PC-3 (cell line): ENCODE measurements at regions not wholly inside any gene's neighbourhood (a gene's known extent, or its start where the extent isn't known, plus 50 kb on each side); places are given as distances from the start of the nearest gene placed in this dataset.

Experiments used
- ATAC-seq: fragments of 200-7000 bp; cut with Tn5 transposase; 2 replicates; pipeline ENCODE4 v1.9.1; 2020; ENCODE audit warnings: mild to moderate bottlenecking, moderate library complexity
- BruUV-seq: library from RNA; stranded (reverse); fragments of 400-500 nt; replicated peaks from 2 replicates; lab custom pipeline; 2021; lab: Mats Ljungman, UMichigan
- CTCF ChIA-PET: fragments of 300-600 bp; sonication (Branson Sonifier 250); formaldehyde crosslinking; loops from one replicate; lab custom pipeline; 2022; ENCODE audit warnings: antibody characterized with exemption; lab: Charles Lee
- POLR2A ChIA-PET: fragments of 300-600 bp; sonication (Branson Sonifier 250); formaldehyde crosslinking; loops from one replicate; lab custom pipeline; 2022; ENCODE audit warnings: antibody characterized with exemption; ENCODE audit not compliant: unreplicated experiment; lab: Charles Lee
- DNase-seq: peaks from one replicate; pipeline ENCODE4 v3.0.0-alpha.2; 2015
- H2AFZ ChIP-seq: fragments of 300-600 bp; sonication (generic); 2 replicates; pipeline ENCODE4 v1.6.0; 2016; ENCODE audit warnings: antibody characterized with exemption, low read length
- H3F3A ChIP-seq: fragments of 300-600 bp; sonication (generic); one replicate; pipeline ENCODE4 v1.6.0; 2017; ENCODE audit warnings: antibody characterized with exemption, low read length, control low read depth, mild to moderate bottlenecking; ENCODE audit not compliant: unreplicated experiment
- H3K27ac ChIP-seq: fragments of 300-600 bp; sonication (generic); 2 replicates; pipeline ENCODE4 v1.5.1; 2016; ENCODE audit warnings: mild to moderate bottlenecking, low read length
- H3K27me3 ChIP-seq: fragments of 300-600 bp; sonication (generic); 2 replicates; pipeline ENCODE4 v1.6.1; 2016; ENCODE audit warnings: low read length, mixed read lengths
- H3K36me3 ChIP-seq: fragments of 300-600 bp; sonication (generic); 2 replicates; pipeline ENCODE4 v1.6.1; 2016; ENCODE audit warnings: low read depth, mixed run types, low read length, mixed read lengths
- H3K4me1 ChIP-seq: fragments of 300-600 bp; sonication (generic); 2 replicates; pipeline ENCODE4 v1.5.1; 2016; ENCODE audit warnings: low read length; ENCODE audit not compliant: insufficient read depth
- H3K4me2 ChIP-seq: fragments of 300-600 bp; sonication (generic); 2 replicates; pipeline ENCODE4 v1.6.0; 2016; ENCODE audit warnings: low read length
- H3K4me3 ChIP-seq: fragments of 300-600 bp; sonication (generic); 2 replicates; pipeline ENCODE4 v1.5.1; 2016; ENCODE audit warnings: mild to moderate bottlenecking, low read length, mixed read lengths
- H3K79me2 ChIP-seq: fragments of 300-600 bp; sonication (generic); 2 replicates; pipeline ENCODE4 v1.6.1; 2017; ENCODE audit warnings: low read length, mixed read lengths
- H3K9ac ChIP-seq: fragments of 300-600 bp; sonication (generic); 2 replicates; pipeline ENCODE4 v1.6.0; 2016; ENCODE audit warnings: mild to moderate bottlenecking, low read length
- H3K9me2 ChIP-seq: fragments of 300-600 bp; sonication (generic); replicated peaks from 2 replicates; pipeline ENCODE4 v1.6.1; 2016; ENCODE audit warnings: mixed run types, low read length, mixed read lengths
- H3K9me3 ChIP-seq: fragments of 300-600 bp; sonication (generic); 2 replicates; pipeline ENCODE4 v1.6.1; 2016; ENCODE audit warnings: low read length, mixed read lengths
- H4K20me1 ChIP-seq: fragments of 300-600 bp; sonication (generic); 2 replicates; pipeline ENCODE4 v1.6.1; 2016; ENCODE audit warnings: low read length, mixed read lengths
- EZH2 ChIP-seq: fragments of 300-600 bp; sonication (generic); IDR thresholded peaks from one replicate; pipeline ENCODE4 v1.6.1; 2017; ENCODE audit warnings: antibody characterized with exemption, mild to moderate bottlenecking, low read length; ENCODE audit not compliant: unreplicated experiment
- EZH2phosphoT487 ChIP-seq: fragments of 300-600 bp; sonication (generic); IDR thresholded peaks from 2 replicates; pipeline ENCODE4 v1.6.1; 2018; ENCODE audit warnings: mild to moderate bottlenecking, antibody characterized with exemption, low read length, borderline replicate concordance
- intact Hi-C: fragments of 100-400 bp; cut with micrococcal nuclease; formaldehyde crosslinking; loops from 2 replicates; pipeline ENCODE4 v1.9.0; 2023
- TF ChIP-seq, protein P1 (sequence below): fragments of 300-600 bp; sonication (generic); conservative IDR thresholded peaks from 2 replicates; pipeline ENCODE4 v1.5.1; 2017; ENCODE audit warnings: antibody characterized with exemption, low read depth, mild to moderate bottlenecking, low read length

DNA sequence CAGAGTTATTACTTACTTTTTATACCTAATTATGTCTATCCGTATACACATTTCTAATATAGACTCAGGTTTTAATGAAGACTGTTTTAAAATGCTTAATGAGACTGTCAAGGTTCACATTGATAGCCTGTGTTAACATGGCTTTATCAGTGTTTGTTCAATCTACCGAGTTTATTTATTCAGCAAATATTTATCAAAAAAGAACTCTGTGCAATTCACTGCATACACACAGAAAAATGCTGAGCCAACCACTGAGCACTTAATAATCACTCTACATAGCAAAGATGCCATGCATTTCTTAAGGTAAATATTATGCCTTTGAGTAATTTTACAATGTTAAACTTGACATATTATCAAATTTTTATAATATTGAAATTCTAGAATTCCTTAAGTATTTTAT, 428.2 kb downstream of the ANXA1 start:
- H3K79me2 ChIP-seq, result no peaks in the 10 kb centered on the region
- no peak overlapping the region for H3K27ac ChIP-seq
- H3K4me2 ChIP-seq, result no peak overlapping the region
- ATAC-seq (no peak), DNase-seq (no peak)
- no peaks in the 10 kb centered on the region for H3K9me3 ChIP-seq
- no peak overlapping the region for H3K4me3 ChIP-seq
- ChIA-PET POLR2A (no interaction called here), CTCF (no interaction called here)
- no TSS peak for BruUV-seq
- H3K27me3 ChIP-seq, result no peaks in the 10 kb centered on the region
- no peaks in the 10 kb centered on the region for H3F3A ChIP-seq
- H4K20me1 ChIP-seq, result no peaks in the 10 kb centered on the region
- H3K9ac ChIP-seq, result no peak overlapping the region
- no peaks in the 10 kb centered on the region for H3K36me3 ChIP-seq
- H3K4me1 ChIP-seq, result no peaks in the 10 kb centered on the region
- no peaks in the 10 kb centered on the region for H3K9me2 ChIP-seq
- intact Hi-C loops, result no loop called here
- no peak overlapping the region for H2AFZ ChIP-seq
- TF ChIP-seq EZH2, result no peak
- no peak for TF ChIP-seq EZH2phosphoT487
- TF ChIP-seq, protein P1, sequence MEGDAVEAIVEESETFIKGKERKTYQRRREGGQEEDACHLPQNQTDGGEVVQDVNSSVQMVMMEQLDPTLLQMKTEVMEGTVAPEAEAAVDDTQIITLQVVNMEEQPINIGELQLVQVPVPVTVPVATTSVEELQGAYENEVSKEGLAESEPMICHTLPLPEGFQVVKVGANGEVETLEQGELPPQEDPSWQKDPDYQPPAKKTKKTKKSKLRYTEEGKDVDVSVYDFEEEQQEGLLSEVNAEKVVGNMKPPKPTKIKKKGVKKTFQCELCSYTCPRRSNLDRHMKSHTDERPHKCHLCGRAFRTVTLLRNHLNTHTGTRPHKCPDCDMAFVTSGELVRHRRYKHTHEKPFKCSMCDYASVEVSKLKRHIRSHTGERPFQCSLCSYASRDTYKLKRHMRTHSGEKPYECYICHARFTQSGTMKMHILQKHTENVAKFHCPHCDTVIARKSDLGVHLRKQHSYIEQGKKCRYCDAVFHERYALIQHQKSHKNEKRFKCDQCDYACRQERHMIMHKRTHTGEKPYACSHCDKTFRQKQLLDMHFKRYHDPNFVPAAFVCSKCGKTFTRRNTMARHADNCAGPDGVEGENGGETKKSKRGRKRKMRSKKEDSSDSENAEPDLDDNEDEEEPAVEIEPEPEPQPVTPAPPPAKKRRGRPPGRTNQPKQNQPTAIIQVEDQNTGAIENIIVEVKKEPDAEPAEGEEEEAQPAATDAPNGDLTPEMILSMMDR, result no peak

DNA sequence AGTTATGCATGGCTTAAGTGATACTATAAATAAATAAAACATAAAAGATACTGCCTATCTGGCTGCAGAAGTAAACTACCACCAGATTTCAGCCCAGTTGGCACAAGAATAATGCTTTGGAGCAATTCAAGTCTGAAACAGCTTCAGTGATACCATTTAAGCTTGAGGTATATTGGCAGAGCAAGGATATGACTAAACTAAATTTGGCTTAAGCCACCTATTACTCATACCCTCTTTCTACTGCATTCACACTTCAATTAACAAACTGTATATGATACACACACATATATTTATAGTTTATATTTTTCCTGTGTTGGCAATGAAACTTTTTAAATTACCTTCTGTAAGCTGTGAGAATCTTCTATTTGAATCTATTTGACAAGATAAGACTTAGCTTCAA, 431.9 kb downstream of the ANXA1 start:
- TF ChIP-seq EZH2phosphoT487, result no peak

DNA sequence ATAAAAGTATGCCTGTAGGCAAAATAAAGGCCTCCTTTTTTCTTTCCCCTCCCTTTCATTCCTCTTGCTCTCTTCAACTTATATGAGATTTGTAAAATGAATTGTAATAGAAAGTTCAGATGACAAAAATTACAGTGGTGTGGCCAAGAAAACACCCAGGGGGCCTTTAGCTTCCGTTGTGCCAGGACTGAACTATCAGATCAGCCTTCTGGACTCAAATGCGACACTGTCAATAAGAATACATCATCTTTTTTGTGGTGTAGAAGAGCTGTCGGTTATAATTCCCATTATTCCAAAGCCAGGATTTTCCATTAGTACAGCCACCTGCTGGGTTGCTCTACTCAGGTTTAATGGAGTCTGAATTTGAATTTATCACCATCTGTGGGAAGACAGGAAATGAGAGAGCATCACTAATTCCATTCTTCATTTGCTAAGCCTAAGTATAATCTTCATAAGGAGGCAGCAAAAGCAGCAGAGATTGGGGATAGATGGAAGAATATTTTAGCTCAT, 443.4 kb downstream of the ANXA1 start:
- no peaks in the 10 kb centered on the region for H4K20me1 ChIP-seq
- H3K27me3 ChIP-seq, result peaks cover 10% of the 10 kb centered on the region
- no peaks in the 10 kb centered on the region for H3K79me2 ChIP-seq
- H3K9me3 ChIP-seq, result no peaks in the 10 kb centered on the region
- no peak overlapping the region for H3K4me2 ChIP-seq
- CTCF ChIA-PET, result no interaction called here
- intact Hi-C loops, result no loop called here
- POLR2A ChIA-PET, result no interaction called here
- H3K9me2 ChIP-seq, result no peaks in the 10 kb centered on the region
- no peaks in the 10 kb centered on the region for H3K36me3 ChIP-seq
- no peak overlapping the region for H3K9ac ChIP-seq
- TF ChIP-seq EZH2phosphoT487, result no peak
- ATAC-seq (no peak), DNase-seq (no peak)
- no peak overlapping the region for H3K27ac ChIP-seq
- H2AFZ ChIP-seq, result no peak overlapping the region
- H3K4me1 ChIP-seq, result no peaks in the 10 kb centered on the region
- BruUV-seq, result no TSS peak
- no peak overlapping the region for H3K4me3 ChIP-seq
- H3F3A ChIP-seq, result no peaks in the 10 kb centered on the region

More for the DNA sequence above, 431.9 kb downstream of the ANXA1 start:
- Histone ChIP-seq H3K4me3 (no peak overlapping the region), H3K4me1 (no peaks in the 10 kb centered on the region), H3K27me3 (no peaks in the 10 kb centered on the region), H2AFZ (no peak overlapping the region), H3K9me3 (no peaks in the 10 kb centered on the region), H4K20me1 (no peaks in the 10 kb centered on the region), H3K4me2 (no peak overlapping the region), H3K9me2 (no peaks in the 10 kb centered on the region), H3K36me3 (no peaks in the 10 kb centered on the region), H3F3A (no peaks in the 10 kb centered on the region), H3K79me2 (no peaks in the 10 kb centered on the region), H3K27ac (no peak overlapping the region), H3K9ac (no peak overlapping the region)
- POLR2A ChIA-PET, result no interaction called here
- CTCF ChIA-PET, result no interaction called here
- ATAC-seq (no peak), DNase-seq (peak; percentile 14)
- no TSS peak for BruUV-seq
- intact Hi-C loops, result no loop called here

DNA sequence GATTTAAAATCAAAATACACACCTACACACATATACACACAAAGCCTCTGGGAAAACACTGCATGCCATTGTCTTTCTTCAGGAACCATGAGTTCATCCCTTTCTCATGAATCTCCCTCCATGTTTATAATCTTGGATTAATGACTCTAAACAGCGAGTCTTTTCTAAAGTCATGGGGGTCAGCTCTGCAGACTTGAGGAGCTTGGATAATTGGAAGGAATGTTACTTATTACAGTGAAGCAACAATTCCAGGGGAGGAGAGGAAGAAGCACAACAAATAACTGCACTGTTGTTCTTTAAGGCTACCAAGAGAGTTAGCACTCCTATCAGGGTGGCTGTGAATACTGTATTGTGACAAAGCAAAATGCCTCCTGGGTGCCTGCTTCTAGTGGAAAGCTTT, 444.7 kb downstream of the ANXA1 start:
- Histone ChIP-seq H3K27ac (no peak overlapping the region), H4K20me1 (no peaks in the 10 kb centered on the region), H3K4me1 (no peaks in the 10 kb centered on the region), H3K9ac (no peak overlapping the region), H3K27me3 (peaks cover 10% of the 10 kb centered on the region), H3K9me3 (no peaks in the 10 kb centered on the region), H3K4me3 (no peak overlapping the region), H3K36me3 (no peaks in the 10 kb centered on the region), H3K9me2 (no peaks in the 10 kb centered on the region), H2AFZ (no peak overlapping the region), H3K4me2 (no peak overlapping the region), H3F3A (no peaks in the 10 kb centered on the region), H3K79me2 (no peaks in the 10 kb centered on the region)
- DNase-seq, result no peak
- ChIA-PET POLR2A (no interaction called here), CTCF (no interaction called here)
- BruUV-seq, result no TSS peak
- ATAC-seq, result no peak
- no peak for TF ChIP-seq EZH2
- TF ChIP-seq EZH2phosphoT487, result no peak
- TF ChIP-seq, protein P1, result no peak
- intact Hi-C loops, result no loop called here
